Liver (tissue), 8 donors: ENCODE measurements at regions not wholly inside any gene's neighbourhood (a gene's known extent, or its start where the extent isn't known, plus 50 kb on each side); places are given as distances from the start of the nearest gene placed in this dataset.

Source experiments
- DNase-seq: peaks from one replicate; pipeline ENCODE4 v3.0.0-alpha.2; 2017; ENCODE audit warnings: low spot score
- H3K27ac ChIP-seq, 2 donors: one replicate each; pipeline ENCODE4 v1.7.0; 2013; ENCODE audit warnings: inconsistent platforms in 2 of 2, low read length in 2 of 2, control low read depth in 1 of 2, low read depth in 1 of 2, mild to moderate bottlenecking in 1 of 2
- H3K27me3 ChIP-seq, 4 donors: one replicate each; pipeline versions ENCODE4 v1.6.1 to v1.7.0; 2013; ENCODE audit warnings: low read length in 3 of 4, inconsistent platforms in 1 of 4, mild to moderate bottlenecking in 1 of 4, moderate library complexity in 1 of 4; ENCODE audit not compliant: control insufficient read depth in 4 of 4, insufficient read depth in 4 of 4
- H3K36me3 ChIP-seq, 4 donors: one replicate each; pipeline versions ENCODE4 v1.6.1 to v1.7.0; 2013; ENCODE audit warnings: low read length in 3 of 4, mild to moderate bottlenecking in 3 of 4, low read depth in 1 of 4, moderate library complexity in 1 of 4; ENCODE audit not compliant: control insufficient read depth in 4 of 4, insufficient read depth in 3 of 4
- H3K4me1 ChIP-seq, 4 donors: one replicate each; pipeline versions ENCODE4 v1.6.1 to v1.7.0; 2013; ENCODE audit warnings: low read length in 3 of 4, mild to moderate bottlenecking in 3 of 4, moderate library complexity in 1 of 4; ENCODE audit not compliant: control insufficient read depth in 4 of 4, insufficient read depth in 4 of 4
- H3K4me3 ChIP-seq, 3 donors: one replicate each; pipeline versions ENCODE4 v1.6.1 to v1.7.0; 2013; ENCODE audit warnings: low read length in 3 of 3, control low read depth in 1 of 3, low read depth in 1 of 3, mild to moderate bottlenecking in 1 of 3
- H3K9ac ChIP-seq, 2 donors: one replicate each; pipeline ENCODE4 v1.7.0; 2013; ENCODE audit warnings: low read length in 2 of 2, mild to moderate bottlenecking in 2 of 2, moderate library complexity in 2 of 2, control low read depth in 1 of 2, low read depth in 1 of 2
- H3K9me3 ChIP-seq, 4 donors: one replicate each; pipeline versions ENCODE4 v1.6.1 to v1.7.0; 2013; ENCODE audit warnings: low read length in 3 of 4; ENCODE audit not compliant: control insufficient read depth in 4 of 4
- EGR1 ChIP-seq, 2 donors: IDR thresholded peaks; 2 replicates each; pipeline ENCODE4 v1.6.1; 2016 to 2018; ENCODE audit warnings: antibody characterized with exemption in 2 of 2, low read depth in 2 of 2
- FOXA1 ChIP-seq: IDR thresholded peaks from 2 replicates; pipeline ENCODE4 v1.6.1; 2016; ENCODE audit warnings: antibody characterized with exemption
- FOXA2 ChIP-seq: IDR thresholded peaks from 2 replicates; pipeline ENCODE4 v1.6.1; 2016; ENCODE audit warnings: antibody characterized with exemption
- GABPA ChIP-seq, 2 donors: IDR thresholded peaks in 1 of 2; conservative IDR thresholded peaks in 1 of 2; 2 replicates each; pipeline ENCODE4 v1.6.1; 2016; ENCODE audit warnings: antibody characterized with exemption in 2 of 2, mild to moderate bottlenecking in 1 of 2, moderate library complexity in 1 of 2
- HNF4A ChIP-seq, 2 donors: conservative IDR thresholded peaks; 2 replicates each; pipeline ENCODE4 v1.6.1; 2016; ENCODE audit warnings: antibody characterized with exemption in 2 of 2, mild to moderate bottlenecking in 2 of 2
- HNF4G ChIP-seq: IDR thresholded peaks from 2 replicates; pipeline ENCODE4 v1.6.1; 2016; ENCODE audit warnings: antibody characterized with exemption
- JUND ChIP-seq, 2 donors: IDR thresholded peaks; 2 replicates each; pipeline ENCODE4 v1.6.1; 2016; ENCODE audit warnings: antibody characterized with exemption in 2 of 2
- NR2F2 ChIP-seq: IDR thresholded peaks from 2 replicates; pipeline ENCODE4 v1.6.1; 2016; ENCODE audit warnings: antibody characterized with exemption
- RAD21 ChIP-seq, 2 donors: IDR thresholded peaks; 2 replicates each; pipeline ENCODE4 v1.6.1; 2016; ENCODE audit warnings: antibody characterized with exemption in 2 of 2, mild to moderate bottlenecking in 2 of 2
- RXRA ChIP-seq, 2 donors: IDR thresholded peaks; 2 replicates each; pipeline ENCODE4 v1.6.1; 2017 to 2018; ENCODE audit warnings: antibody characterized with exemption in 2 of 2, mild to moderate bottlenecking in 1 of 2
- SP1 ChIP-seq: IDR thresholded peaks from 2 replicates; pipeline ENCODE4 v1.6.1; 2018; ENCODE audit warnings: antibody characterized with exemption, mild to moderate bottlenecking
- TAF1 ChIP-seq: conservative IDR thresholded peaks from 2 replicates; pipeline ENCODE4 v1.6.1; 2016; ENCODE audit warnings: antibody characterized with exemption, mild to moderate bottlenecking
- YY1 ChIP-seq: IDR thresholded peaks from 2 replicates; pipeline ENCODE4 v1.6.1; 2016; ENCODE audit warnings: antibody characterized with exemption, mild to moderate bottlenecking
- WGBS: extraction: QIAGEN DNeasy Blood & Tissue Kit; methylation state at CpG from one replicate; pipeline ENCODE4 v1.1.7; 2013; 5-methylcytosine and 5-hydroxymethylcytosine counted together
- TF ChIP-seq, protein P1 (sequence below): IDR thresholded peaks from 2 replicates; pipeline ENCODE4 v1.6.1; 2016; ENCODE audit warnings: antibody characterized with exemption
- TF ChIP-seq, protein P2 (sequence below): IDR thresholded peaks from 2 replicates; pipeline ENCODE4 v1.6.1; 2016; ENCODE audit warnings: antibody characterized with exemption, mild to moderate bottlenecking
- TF ChIP-seq, protein P3 (sequence below): IDR thresholded peaks from 2 replicates; pipeline ENCODE4 v1.6.1; 2016; ENCODE audit warnings: antibody characterized with exemption
- TF ChIP-seq, protein P4 (sequence below): fragments of 150-350 bp; IDR thresholded peaks from 2 replicates; pipeline ENCODE4 v1.5.1; 2017; ENCODE audit warnings: improper control_type of control experiment, low read depth, low read length; ENCODE audit not compliant: missing input control
- TF ChIP-seq, protein P5 (sequence below): IDR thresholded peaks from 2 replicates; pipeline ENCODE4 v1.6.1; 2016; ENCODE audit warnings: antibody characterized with exemption
- donor health status: healthy.
- donor health status: healthy.
- donor health status: healthy.
- donor health status: healthy.
- donor health status: healthy.

DNA sequence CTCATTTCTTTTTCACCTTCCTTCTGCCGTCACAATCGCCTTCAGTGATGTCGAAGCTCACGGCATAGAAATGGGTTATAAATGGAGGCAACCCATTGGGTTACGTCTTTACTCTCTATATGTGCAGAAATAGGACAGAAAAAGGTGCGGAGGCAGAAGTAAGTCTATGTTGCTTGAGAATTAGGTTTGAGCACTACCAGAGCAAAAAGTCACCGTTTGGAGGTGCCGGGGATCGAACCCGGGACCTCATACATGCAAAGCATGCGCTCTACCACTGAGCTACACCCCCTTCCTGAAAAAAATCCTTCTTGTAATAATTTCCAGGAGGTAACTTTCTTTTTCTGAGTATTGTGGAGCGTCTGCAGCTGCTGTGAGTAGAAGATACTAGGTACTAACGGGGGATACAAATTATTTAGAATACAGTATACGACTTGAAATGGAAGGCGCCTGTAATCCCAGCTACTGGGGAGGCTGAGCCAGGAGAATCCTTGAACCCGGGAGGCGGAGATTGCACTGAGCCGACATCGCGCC is 134.2 kb downstream of the TRIM27 start:
- H3K4me3 ChIP-seq: peak overlapping the region in 1 of 3 donors; percentile 14
- TF ChIP-seq, protein P1, sequence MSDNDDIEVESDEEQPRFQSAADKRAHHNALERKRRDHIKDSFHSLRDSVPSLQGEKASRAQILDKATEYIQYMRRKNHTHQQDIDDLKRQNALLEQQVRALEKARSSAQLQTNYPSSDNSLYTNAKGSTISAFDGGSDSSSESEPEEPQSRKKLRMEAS: no peak
- no peak for TF ChIP-seq YY1
- TF ChIP-seq, protein P2, sequence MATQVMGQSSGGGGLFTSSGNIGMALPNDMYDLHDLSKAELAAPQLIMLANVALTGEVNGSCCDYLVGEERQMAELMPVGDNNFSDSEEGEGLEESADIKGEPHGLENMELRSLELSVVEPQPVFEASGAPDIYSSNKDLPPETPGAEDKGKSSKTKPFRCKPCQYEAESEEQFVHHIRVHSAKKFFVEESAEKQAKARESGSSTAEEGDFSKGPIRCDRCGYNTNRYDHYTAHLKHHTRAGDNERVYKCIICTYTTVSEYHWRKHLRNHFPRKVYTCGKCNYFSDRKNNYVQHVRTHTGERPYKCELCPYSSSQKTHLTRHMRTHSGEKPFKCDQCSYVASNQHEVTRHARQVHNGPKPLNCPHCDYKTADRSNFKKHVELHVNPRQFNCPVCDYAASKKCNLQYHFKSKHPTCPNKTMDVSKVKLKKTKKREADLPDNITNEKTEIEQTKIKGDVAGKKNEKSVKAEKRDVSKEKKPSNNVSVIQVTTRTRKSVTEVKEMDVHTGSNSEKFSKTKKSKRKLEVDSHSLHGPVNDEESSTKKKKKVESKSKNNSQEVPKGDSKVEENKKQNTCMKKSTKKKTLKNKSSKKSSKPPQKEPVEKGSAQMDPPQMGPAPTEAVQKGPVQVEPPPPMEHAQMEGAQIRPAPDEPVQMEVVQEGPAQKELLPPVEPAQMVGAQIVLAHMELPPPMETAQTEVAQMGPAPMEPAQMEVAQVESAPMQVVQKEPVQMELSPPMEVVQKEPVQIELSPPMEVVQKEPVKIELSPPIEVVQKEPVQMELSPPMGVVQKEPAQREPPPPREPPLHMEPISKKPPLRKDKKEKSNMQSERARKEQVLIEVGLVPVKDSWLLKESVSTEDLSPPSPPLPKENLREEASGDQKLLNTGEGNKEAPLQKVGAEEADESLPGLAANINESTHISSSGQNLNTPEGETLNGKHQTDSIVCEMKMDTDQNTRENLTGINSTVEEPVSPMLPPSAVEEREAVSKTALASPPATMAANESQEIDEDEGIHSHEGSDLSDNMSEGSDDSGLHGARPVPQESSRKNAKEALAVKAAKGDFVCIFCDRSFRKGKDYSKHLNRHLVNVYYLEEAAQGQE: no peak
- no peak for TF ChIP-seq TAF1
- TF ChIP-seq FOXA1: no peak
- no peak for TF ChIP-seq EGR1 (IDR thresholded peaks at IDR 0.05; ENCODE audit: low read depth in 2 of 2)
- TF ChIP-seq SP1: no peak
- no peak for TF ChIP-seq NR2F2
- no peak for TF ChIP-seq RAD21 (IDR thresholded peaks at IDR 0.05)
- no peak for TF ChIP-seq GABPA (IDR thresholded peaks at IDR 0.05 in 1 of 2, conservative IDR thresholded peaks at IDR 0.05 in 1 of 2)
- TF ChIP-seq, protein P3, sequence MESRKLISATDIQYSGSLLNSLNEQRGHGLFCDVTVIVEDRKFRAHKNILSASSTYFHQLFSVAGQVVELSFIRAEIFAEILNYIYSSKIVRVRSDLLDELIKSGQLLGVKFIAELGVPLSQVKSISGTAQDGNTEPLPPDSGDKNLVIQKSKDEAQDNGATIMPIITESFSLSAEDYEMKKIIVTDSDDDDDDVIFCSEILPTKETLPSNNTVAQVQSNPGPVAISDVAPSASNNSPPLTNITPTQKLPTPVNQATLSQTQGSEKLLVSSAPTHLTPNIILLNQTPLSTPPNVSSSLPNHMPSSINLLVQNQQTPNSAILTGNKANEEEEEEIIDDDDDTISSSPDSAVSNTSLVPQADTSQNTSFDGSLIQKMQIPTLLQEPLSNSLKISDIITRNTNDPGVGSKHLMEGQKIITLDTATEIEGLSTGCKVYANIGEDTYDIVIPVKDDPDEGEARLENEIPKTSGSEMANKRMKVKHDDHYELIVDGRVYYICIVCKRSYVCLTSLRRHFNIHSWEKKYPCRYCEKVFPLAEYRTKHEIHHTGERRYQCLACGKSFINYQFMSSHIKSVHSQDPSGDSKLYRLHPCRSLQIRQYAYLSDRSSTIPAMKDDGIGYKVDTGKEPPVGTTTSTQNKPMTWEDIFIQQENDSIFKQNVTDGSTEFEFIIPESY: no peak
- TF ChIP-seq, protein P4, sequence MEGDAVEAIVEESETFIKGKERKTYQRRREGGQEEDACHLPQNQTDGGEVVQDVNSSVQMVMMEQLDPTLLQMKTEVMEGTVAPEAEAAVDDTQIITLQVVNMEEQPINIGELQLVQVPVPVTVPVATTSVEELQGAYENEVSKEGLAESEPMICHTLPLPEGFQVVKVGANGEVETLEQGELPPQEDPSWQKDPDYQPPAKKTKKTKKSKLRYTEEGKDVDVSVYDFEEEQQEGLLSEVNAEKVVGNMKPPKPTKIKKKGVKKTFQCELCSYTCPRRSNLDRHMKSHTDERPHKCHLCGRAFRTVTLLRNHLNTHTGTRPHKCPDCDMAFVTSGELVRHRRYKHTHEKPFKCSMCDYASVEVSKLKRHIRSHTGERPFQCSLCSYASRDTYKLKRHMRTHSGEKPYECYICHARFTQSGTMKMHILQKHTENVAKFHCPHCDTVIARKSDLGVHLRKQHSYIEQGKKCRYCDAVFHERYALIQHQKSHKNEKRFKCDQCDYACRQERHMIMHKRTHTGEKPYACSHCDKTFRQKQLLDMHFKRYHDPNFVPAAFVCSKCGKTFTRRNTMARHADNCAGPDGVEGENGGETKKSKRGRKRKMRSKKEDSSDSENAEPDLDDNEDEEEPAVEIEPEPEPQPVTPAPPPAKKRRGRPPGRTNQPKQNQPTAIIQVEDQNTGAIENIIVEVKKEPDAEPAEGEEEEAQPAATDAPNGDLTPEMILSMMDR: no peak
- TF ChIP-seq JUND (IDR thresholded peaks at IDR 0.05): no peak
- no peak for TF ChIP-seq FOXA2
- no peak for TF ChIP-seq RXRA (IDR thresholded peaks at IDR 0.05)
- no peak for TF ChIP-seq HNF4A (conservative IDR thresholded peaks at IDR 0.05)
- TF ChIP-seq, protein P5, sequence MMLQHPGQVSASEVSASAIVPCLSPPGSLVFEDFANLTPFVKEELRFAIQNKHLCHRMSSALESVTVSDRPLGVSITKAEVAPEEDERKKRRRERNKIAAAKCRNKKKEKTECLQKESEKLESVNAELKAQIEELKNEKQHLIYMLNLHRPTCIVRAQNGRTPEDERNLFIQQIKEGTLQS: no peak
- no peak for TF ChIP-seq HNF4G
- no peak overlapping the region for H3K27ac ChIP-seq
- peaks cover 0 to 5% (median 0%) of the 10 kb centered on the region in 4 donors for H3K4me1 ChIP-seq
- DNase-seq: peak; percentile 49
- no peak overlapping the region for H3K9ac ChIP-seq
- WGBS: 11% methylated on average over 20 of the region's 20 CpGs
- H3K27me3 ChIP-seq: peaks cover 2 to 51% (median 15%) of the 10 kb centered on the region in 4 donors
- H3K9me3 ChIP-seq: peaks cover 0 to 10% (median 3%) of the 10 kb centered on the region in 4 donors
- no peaks in the 10 kb centered on the region for H3K36me3 ChIP-seq
